Adrenal gland (tissue), 9 donors: ENCODE measurements at regions not wholly inside any gene's neighbourhood (a gene's known extent, or its start where the extent isn't known, plus 50 kb on each side); places are given as distances from the start of the nearest gene placed in this dataset.

Experiments
- DNase-seq, 7 donors: peaks; one replicate each; pipeline ENCODE4 v3.0.0-alpha.2; 2019 to 2020
- H3K27ac ChIP-seq, 5 donors: fragments of 200-600 bp; sonication (generic) in 4 of 5; 1 replicate in 3 of 5; 2 replicates in 2 of 5; pipeline versions ENCODE4 v1.5.1 to v1.8.0; 2016 to 2020; ENCODE audit warnings: mild to moderate bottlenecking in 1 of 5
- H3K27me3 ChIP-seq: fragments of 200-600 bp; 2 replicates; pipeline ENCODE4 v1.8.0; 2021
- H3K36me3 ChIP-seq, 2 donors: fragments of 200-600 bp; replicated peaks in 1 of 2; 1 replicate in 1 of 2; 2 replicates in 1 of 2; pipeline versions ENCODE4 v1.5.1 to v1.8.0; 2018 to 2022
- H3K4me1 ChIP-seq, 2 donors: fragments of 200-600 bp; replicated peaks in 1 of 2; 1 replicate in 1 of 2; 2 replicates in 1 of 2; pipeline versions ENCODE4 v1.5.1 to v1.8.0; 2018 to 2021
- H3K4me3 ChIP-seq, 4 donors: fragments of 200-600 bp; sonication (generic) in 3 of 4; one replicate each; pipeline ENCODE4 v1.5.1; 2016 to 2018
- H3K9me3 ChIP-seq, 3 donors: fragments of 200-600 bp; sonication (generic) in 1 of 3; replicated peaks in 1 of 3; 1 replicate in 2 of 3; 2 replicates in 1 of 3; pipeline versions ENCODE4 v1.5.1 to v1.8.0; 2016 to 2021
- POLR2A ChIP-seq, 2 donors: fragments of 450-650 bp; IDR thresholded peaks; one replicate each; pipeline ENCODE4 v1.6.1; 2017; ENCODE audit warnings: antibody characterized with exemption in 2 of 2, mild to moderate bottlenecking in 2 of 2, moderate library complexity in 1 of 2
- WGBS, 4 donors: extraction: QIAGEN DNeasy Blood & Tissue Kit in 2 of 4; methylation state at CpG; one replicate each; pipeline versions ENCODE4 v1.1.5 to v1.1.7; 2013 to 2017; 5-methylcytosine and 5-hydroxymethylcytosine counted together
- intact Hi-C, 2 donors: fragments of 100-400 bp; cut with DNase I; formaldehyde crosslinking; loops; one replicate each; pipeline versions ENCODE4 v1.14.1 to v1.15.0; 2022 to 2023
- TF ChIP-seq, protein P1 (sequence below), 6 experiments: fragments of 450-650 bp in 4 of 6; fragments of 200-600 bp in 2 of 6; sonication (generic) in 1 of 6; IDR thresholded peaks; 1 replicate in 5 of 6; 2 replicates in 1 of 6; pipeline versions ENCODE4 v1.5.1 to v1.8.0; 2016 to 2021; ENCODE audit warnings: antibody characterized with exemption in 6 of 6, mild to moderate bottlenecking in 2 of 6, moderate library complexity in 1 of 6
- donor health status: healthy with polysubstance abuse.
- donor health status: Bipolar disorder and iron deficiency.
- donor health status: DM: yes; HTN: yes; CAD: no.
- donor health status: DM: no; HTN: no; CAD: no.
- donor health status: DM: no; HTN: no; CAD: no.

DNA sequence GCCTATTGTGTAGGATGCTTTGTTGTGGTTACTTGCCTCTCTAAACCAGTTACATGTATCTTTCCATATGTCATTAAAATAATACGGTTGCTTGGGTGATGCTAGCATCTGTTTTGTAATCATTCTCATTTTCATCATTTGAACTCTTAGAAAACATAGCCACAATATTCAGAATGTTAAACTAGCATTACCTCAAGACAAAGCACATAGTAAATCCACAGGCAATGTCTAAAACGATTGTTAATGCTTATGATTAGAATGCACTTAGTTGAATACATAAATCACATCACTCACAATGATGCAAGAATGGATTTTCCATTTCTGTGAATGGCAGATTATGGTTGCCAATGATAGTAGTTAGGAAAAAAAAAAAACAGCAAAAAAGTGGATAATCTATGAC, 110.0 kb upstream of the NAALADL2 start:
- TF ChIP-seq POLR2A (IDR thresholded peaks at IDR 0.05): no peak
- TF ChIP-seq, protein P1, sequence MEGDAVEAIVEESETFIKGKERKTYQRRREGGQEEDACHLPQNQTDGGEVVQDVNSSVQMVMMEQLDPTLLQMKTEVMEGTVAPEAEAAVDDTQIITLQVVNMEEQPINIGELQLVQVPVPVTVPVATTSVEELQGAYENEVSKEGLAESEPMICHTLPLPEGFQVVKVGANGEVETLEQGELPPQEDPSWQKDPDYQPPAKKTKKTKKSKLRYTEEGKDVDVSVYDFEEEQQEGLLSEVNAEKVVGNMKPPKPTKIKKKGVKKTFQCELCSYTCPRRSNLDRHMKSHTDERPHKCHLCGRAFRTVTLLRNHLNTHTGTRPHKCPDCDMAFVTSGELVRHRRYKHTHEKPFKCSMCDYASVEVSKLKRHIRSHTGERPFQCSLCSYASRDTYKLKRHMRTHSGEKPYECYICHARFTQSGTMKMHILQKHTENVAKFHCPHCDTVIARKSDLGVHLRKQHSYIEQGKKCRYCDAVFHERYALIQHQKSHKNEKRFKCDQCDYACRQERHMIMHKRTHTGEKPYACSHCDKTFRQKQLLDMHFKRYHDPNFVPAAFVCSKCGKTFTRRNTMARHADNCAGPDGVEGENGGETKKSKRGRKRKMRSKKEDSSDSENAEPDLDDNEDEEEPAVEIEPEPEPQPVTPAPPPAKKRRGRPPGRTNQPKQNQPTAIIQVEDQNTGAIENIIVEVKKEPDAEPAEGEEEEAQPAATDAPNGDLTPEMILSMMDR (IDR thresholded peaks at IDR 0.05): no peak
- Histone ChIP-seq H3K9me3 (peaks cover 0 to 4% (median 0%) of the 10 kb centered on the region in 3 donors), H3K4me3 (no peak overlapping the region), H3K4me1 (no peaks in the 10 kb centered on the region), H3K27me3 (no peaks in the 10 kb centered on the region), H3K36me3 (no peaks in the 10 kb centered on the region), H3K27ac (no peak overlapping the region)
- intact Hi-C loops: no loop called here
- DNase-seq: no peak
- WGBS, 4 donors: 77 to 83% (median 81%) methylated on average over 2 of the region's 2 CpGs

DNA sequence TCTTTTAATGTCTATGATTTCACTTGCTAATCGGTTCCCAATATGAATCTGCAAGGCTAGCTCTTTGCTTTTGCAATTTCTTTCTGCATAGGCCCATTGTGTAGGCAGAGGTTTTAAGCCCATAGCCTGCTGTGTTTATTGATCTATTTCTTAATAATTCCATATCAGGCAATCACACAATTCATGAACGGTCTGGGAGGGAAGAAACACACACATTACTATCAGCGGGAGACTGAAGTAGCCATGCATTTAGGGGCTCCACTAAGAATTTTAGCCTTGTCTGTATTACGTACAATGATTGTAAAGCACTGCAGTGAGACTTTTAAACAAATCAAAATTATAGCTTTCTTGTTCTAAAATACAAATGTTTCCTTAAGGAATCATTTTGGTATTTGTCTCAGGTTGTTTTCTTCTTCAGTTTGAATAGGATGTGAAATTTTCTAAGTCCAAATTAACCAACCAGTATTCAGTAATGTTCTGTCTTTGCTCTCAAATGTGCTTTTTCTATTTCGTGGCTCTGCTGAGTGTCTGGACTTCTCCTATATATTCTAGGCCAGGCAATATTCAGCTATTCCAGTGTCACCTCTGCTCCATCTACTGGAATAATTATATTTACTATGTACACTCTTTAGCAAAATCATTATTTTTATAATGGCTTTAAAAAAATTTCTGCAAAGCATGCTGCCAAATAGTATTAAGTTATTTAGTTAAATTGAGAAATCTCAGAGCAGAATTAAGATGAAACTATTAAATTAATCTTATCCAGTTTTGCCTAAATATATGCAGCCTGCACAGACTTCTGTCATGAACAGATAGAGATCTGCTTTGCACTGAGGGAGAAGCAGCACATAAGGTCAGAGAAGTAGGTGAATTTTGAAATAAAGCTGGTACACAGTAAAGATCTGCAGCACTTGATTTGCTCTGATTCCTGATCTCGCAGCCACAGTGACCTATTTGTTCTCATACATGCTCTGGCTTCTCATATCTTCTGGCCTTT, 103.0 kb upstream of the NAALADL2 start:
- 75 to 89% (median 84%) methylated on average over 6 of the region's 6 CpGs for WGBS, 4 donors

DNA sequence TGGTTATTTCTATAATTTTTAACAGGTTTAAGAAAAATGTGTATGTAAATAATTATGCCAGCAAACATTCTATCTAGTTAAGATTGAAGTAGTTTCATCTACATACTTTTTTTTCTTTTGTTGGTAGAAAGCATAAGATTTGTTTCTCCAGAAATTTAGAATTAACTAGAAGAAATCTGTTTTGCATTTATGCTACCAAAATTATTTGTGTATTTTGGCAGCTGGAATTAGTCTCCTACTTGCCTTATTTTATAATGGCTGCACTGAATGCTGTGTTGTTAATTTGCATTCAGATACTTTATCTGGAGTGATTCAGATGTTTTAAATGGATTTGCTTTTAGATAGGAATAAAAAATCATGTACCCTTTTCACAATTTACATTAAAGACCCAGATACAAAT, 100.2 kb upstream of the NAALADL2 start:
- no peak overlapping the region for H3K27ac ChIP-seq
- no peak for TF ChIP-seq POLR2A (IDR thresholded peaks at IDR 0.05)
- TF ChIP-seq, protein P1 (IDR thresholded peaks at IDR 0.05): no peak

More for the DNA sequence above, 103.0 kb upstream of the NAALADL2 start:
- H3K27ac ChIP-seq: no peak overlapping the region
- no peak for DNase-seq
- H3K4me1 ChIP-seq: no peaks in the 10 kb centered on the region
- H3K9me3 ChIP-seq: no peaks in the 10 kb centered on the region
- no peak for TF ChIP-seq POLR2A (IDR thresholded peaks at IDR 0.05)
- TF ChIP-seq, protein P1 (IDR thresholded peaks at IDR 0.05): no peak
- no peaks in the 10 kb centered on the region for H3K27me3 ChIP-seq
- no peak overlapping the region for H3K4me3 ChIP-seq
- intact Hi-C loops: no loop called here
- no peaks in the 10 kb centered on the region for H3K36me3 ChIP-seq

DNA sequence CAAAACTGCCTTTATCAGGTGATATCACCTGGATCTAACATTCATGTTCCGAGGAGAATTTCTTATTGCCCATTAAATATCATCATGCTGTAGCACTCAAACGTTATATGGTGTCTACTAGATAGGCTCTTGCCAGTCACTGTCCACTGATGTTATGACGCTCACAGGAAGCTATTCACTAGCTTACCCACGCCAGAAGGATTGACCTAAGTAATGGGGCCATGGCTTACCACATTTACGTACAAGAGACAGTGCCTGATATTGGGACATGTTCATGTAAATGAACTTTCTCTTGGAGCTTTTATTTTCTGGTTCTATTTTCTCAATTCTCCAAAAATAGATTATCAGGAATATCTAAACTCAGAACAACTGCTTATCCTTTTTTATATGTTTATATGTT, 91.7 kb upstream of the NAALADL2 start:
- no peaks in the 10 kb centered on the region for H3K27me3 ChIP-seq
- TF ChIP-seq POLR2A (IDR thresholded peaks at IDR 0.05): no peak
- TF ChIP-seq, protein P1 (IDR thresholded peaks at IDR 0.05): no peak
- no peak overlapping the region for H3K4me3 ChIP-seq
- intact Hi-C loops: no loop called here
- H3K27ac ChIP-seq: no peak overlapping the region
- WGBS, 4 donors: 64 to 81% (median 70%) methylated on average over 5 of the region's 5 CpGs
- DNase-seq: peak in 1 of 7 donors; percentile 5
- H3K4me1 ChIP-seq: no peaks in the 10 kb centered on the region
- no peaks in the 10 kb centered on the region for H3K36me3 ChIP-seq
- H3K9me3 ChIP-seq: no peaks in the 10 kb centered on the region

More for the DNA sequence above, 100.2 kb upstream of the NAALADL2 start:
- no peaks in the 10 kb centered on the region for H3K27me3 ChIP-seq
- no peaks in the 10 kb centered on the region for H3K36me3 ChIP-seq
- H3K4me3 ChIP-seq: no peak overlapping the region
- no peaks in the 10 kb centered on the region for H3K4me1 ChIP-seq
- DNase-seq: no peak
- intact Hi-C loops: no loop called here
- no peaks in the 10 kb centered on the region for H3K9me3 ChIP-seq
